Kidney epithelial cell (primary cell): ENCODE measurements at regions not wholly inside any gene's neighbourhood (a gene's known extent, or its start where the extent isn't known, plus 50 kb on each side); places are given as distances from the start of the nearest gene placed in this dataset.

Experiments
- DNase-seq: peaks from one replicate; pipeline ENCODE4 v3.0.0-alpha.2; 2010; ENCODE audit warnings: low read depth
- H3K27me3 ChIP-seq: 2 replicates; pipeline ENCODE4 v1.6.0; 2011; ENCODE audit warnings: low read length; ENCODE audit not compliant: control insufficient read depth, insufficient read depth
- H3K36me3 ChIP-seq: 2 replicates; pipeline ENCODE4 v1.5.1; 2011; ENCODE audit warnings: low read length; ENCODE audit not compliant: control insufficient read depth, insufficient read depth
- H3K4me3 ChIP-seq: 2 replicates; pipeline ENCODE4 v1.5.1; 2011; ENCODE audit warnings: low read depth, mild to moderate bottlenecking, control low read depth, low read length
- TF ChIP-seq, protein P1 (sequence below): IDR thresholded peaks from 2 replicates; pipeline ENCODE4 v1.5.1; 2011; ENCODE audit warnings: mild to moderate bottlenecking, moderate library complexity, low read length, control low read depth, inconsistent platforms; ENCODE audit not compliant: insufficient read depth, poor library complexity, severe bottlenecking

DNA sequence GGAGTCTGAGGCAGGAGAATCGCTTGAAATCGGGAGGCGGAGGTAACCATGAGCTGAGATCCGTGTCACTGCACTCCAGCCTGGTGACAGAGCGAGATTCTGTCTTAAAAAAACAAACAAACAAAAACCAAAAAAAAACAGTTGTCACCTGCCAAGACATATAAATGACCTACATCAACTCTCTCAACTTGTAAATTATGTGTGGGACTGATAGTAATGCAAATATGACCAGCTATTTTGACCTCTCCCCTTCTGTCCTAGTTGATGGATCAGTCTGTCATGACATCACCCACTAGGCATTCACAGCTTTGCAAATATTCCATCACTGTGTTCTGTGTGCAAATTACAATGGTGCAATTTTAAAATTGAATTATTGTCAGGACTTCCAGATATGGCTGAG lies 175.4 kb downstream of the EBLN2 start:
- TF ChIP-seq, protein P1, sequence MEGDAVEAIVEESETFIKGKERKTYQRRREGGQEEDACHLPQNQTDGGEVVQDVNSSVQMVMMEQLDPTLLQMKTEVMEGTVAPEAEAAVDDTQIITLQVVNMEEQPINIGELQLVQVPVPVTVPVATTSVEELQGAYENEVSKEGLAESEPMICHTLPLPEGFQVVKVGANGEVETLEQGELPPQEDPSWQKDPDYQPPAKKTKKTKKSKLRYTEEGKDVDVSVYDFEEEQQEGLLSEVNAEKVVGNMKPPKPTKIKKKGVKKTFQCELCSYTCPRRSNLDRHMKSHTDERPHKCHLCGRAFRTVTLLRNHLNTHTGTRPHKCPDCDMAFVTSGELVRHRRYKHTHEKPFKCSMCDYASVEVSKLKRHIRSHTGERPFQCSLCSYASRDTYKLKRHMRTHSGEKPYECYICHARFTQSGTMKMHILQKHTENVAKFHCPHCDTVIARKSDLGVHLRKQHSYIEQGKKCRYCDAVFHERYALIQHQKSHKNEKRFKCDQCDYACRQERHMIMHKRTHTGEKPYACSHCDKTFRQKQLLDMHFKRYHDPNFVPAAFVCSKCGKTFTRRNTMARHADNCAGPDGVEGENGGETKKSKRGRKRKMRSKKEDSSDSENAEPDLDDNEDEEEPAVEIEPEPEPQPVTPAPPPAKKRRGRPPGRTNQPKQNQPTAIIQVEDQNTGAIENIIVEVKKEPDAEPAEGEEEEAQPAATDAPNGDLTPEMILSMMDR, result no peak
- H3K36me3 ChIP-seq, result no peaks in the 10 kb centered on the region
- H3K4me3 ChIP-seq, result no peak overlapping the region
- no peaks in the 10 kb centered on the region for H3K27me3 ChIP-seq
- no peak for DNase-seq

GRCh38 chr3:73243740-73244139 lies 182.3 kb downstream of the EBLN2 start:
- no peak for DNase-seq
- TF ChIP-seq, protein P1, result no peak
- H3K36me3 ChIP-seq, result no peaks in the 10 kb centered on the region
- no peak overlapping the region for H3K4me3 ChIP-seq
- H3K27me3 ChIP-seq, result no peaks in the 10 kb centered on the region

DNA sequence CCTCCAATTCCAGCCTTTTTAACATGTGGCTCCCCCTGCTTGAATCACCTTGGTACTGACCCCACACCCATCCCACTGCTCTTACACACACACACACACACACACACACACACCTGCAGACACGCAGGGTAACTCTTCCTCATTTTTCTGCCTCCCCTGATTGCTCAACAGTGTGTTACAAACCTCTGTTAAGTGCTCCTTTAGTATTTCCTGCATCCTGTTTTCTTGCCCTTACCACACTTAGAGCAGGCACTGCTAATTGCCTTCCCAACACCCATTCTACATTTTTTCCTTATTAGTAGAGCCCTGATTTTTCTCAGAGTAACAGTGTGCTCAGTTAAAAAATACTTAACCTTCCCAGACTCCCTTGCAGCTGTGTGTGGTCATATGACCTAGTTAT lies 184.0 kb downstream of the EBLN2 start:
- H3K36me3 ChIP-seq, result no peaks in the 10 kb centered on the region
- no peaks in the 10 kb centered on the region for H3K27me3 ChIP-seq
- DNase-seq, result no peak
- no peak overlapping the region for H3K4me3 ChIP-seq
- TF ChIP-seq, protein P1, result no peak

GRCh38 chr3:73249047-73249446 lies 187.6 kb downstream of the EBLN2 start:
- TF ChIP-seq, protein P1, result no peak
- H3K27me3 ChIP-seq, result no peaks in the 10 kb centered on the region
- no peak for DNase-seq
- no peak overlapping the region for H3K4me3 ChIP-seq
- H3K36me3 ChIP-seq, result no peaks in the 10 kb centered on the region

DNA sequence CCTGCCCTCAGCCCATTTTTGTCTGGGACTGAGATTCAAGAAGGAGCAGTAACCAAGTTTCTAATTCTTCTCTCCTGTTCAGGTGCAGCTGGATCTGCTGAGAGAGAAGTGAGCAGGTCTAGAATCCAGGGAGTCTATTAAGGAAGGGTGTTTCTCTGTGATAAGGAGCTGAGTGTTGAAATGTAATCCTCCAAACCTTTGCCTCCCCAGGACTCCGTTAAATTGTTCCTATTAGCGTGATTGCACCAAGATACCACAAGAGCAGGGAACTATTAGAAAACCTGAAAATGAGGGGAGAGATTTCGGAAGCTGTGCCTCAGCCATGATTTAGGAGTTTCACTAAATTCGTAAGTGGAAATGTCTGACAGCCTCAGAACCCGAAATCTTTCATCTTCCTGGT lies 192.6 kb downstream of the EBLN2 start:
- Histone ChIP-seq H3K4me3 (no peak overlapping the region), H3K36me3 (no peaks in the 10 kb centered on the region), H3K27me3 (no peaks in the 10 kb centered on the region)
- no peak for DNase-seq
- TF ChIP-seq, protein P1, result no peak

- DNase-seq, result peak; percentile 70
- H3K27me3 ChIP-seq, result no peaks in the 10 kb centered on the region
- H3K4me3 ChIP-seq, result no peak overlapping the region
Observed at GRCh38 chr3:73255609-73256029, 194.2 kb downstream of the EBLN2 start.

More at GRCh38 chr3:73255609-73256029, 194.2 kb downstream of the EBLN2 start:
- H3K36me3 ChIP-seq, result no peaks in the 10 kb centered on the region
- TF ChIP-seq, protein P1, result no peak
